DOHH2 (cell line): ENCODE measurements at regions not wholly inside any gene's neighbourhood (a gene's known extent, or its start where the extent isn't known, plus 50 kb on each side); places are given as distances from the start of the nearest gene placed in this dataset.

Experiments
- CTCF ChIP-seq: fragments of 200-600 bp; sonication (generic); IDR thresholded peaks from one replicate; pipeline ENCODE4 v1.5.1; 2014; ENCODE audit warnings: antibody characterized with exemption, mild to moderate bottlenecking, low read depth, low read length; ENCODE audit not compliant: poor library complexity, severe bottlenecking
- EZH2phosphoT487 ChIP-seq: fragments of 200-600 bp; sonication (generic); IDR thresholded peaks from 2 replicates; pipeline ENCODE4 v1.6.1; 2017; ENCODE audit warnings: borderline replicate concordance, mild to moderate bottlenecking, antibody characterized with exemption, low read length, moderate library complexity, mixed read lengths

- TF ChIP-seq CTCF (no peak), EZH2phosphoT487 (no peak)
These were observed 452.6 kb upstream of the PKDCC start for GRCh38 chr2:41595240-41595639.
